Activated CD4-positive, alpha-beta T cell treated with anti-CD3 and anti-CD28 coated beads, Interleukin-2, amount 10 ng/mL, durations not matched to agents 24 days and 14 days (primary cell): ENCODE measurements at regions not wholly inside any gene's neighbourhood (a gene's known extent, or its start where the extent isn't known, plus 50 kb on each side); places are given as distances from the start of the nearest gene placed in this dataset.

Experiments used
- DNase-seq: peaks from one replicate; pipeline ENCODE4 v3.0.0; 2022
- H3K27ac Mint-ChIP-seq: one replicate; pipeline ENCODE4 v1.8.0; 2022; ENCODE audit warnings: mild to moderate bottlenecking, mixed read lengths
- H3K27me3 Mint-ChIP-seq: one replicate; pipeline ENCODE4 v1.8.0; 2022; ENCODE audit warnings: mixed read lengths
- H3K36me3 Mint-ChIP-seq: one replicate; pipeline ENCODE4 v1.8.0; 2022; ENCODE audit warnings: low read depth, mild to moderate bottlenecking, mixed read lengths
- H3K4me1 Mint-ChIP-seq: one replicate; pipeline ENCODE4 v1.8.0; 2021; ENCODE audit warnings: mixed read lengths
- H3K4me3 Mint-ChIP-seq: one replicate; pipeline ENCODE4 v1.8.0; 2022; ENCODE audit warnings: mild to moderate bottlenecking, moderate library complexity, mixed read lengths
- H3K9me3 Mint-ChIP-seq: one replicate; pipeline ENCODE4 v1.8.0; 2021; ENCODE audit warnings: mixed read lengths
- intact Hi-C: fragments of 100-400 bp; cut with micrococcal nuclease; formaldehyde crosslinking; loops from one replicate; pipeline ENCODE4 v1.15.1; 2023

DNA sequence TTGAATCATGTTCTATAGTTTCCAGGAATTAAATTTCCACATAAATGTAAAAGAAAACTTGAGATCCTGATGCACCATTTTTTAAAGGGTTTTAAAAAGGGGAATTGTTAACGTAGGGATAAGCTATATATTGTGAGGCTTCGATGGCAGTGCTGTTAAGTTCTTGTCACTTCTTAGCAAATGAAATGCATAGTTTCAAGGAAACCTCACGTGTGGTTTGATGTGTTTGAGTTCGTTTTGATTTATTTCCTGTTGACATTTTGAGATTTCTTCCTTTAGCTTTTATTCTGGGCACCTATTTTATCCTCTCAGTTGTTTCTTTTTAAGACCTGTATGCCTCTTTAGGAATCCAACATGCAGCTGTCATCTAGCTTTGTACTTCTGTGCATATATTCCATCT, 301.0 kb downstream of the DOCK8 start:
- no peak for DNase-seq
- H3K9me3 Mint-ChIP-seq, result peaks cover 4% of the 10 kb centered on the region
- H3K4me1 Mint-ChIP-seq, result peaks cover 15% of the 10 kb centered on the region
- H3K27ac Mint-ChIP-seq, result no peak overlapping the region
- intact Hi-C loops, result no loop called here
- no peak overlapping the region for H3K4me3 Mint-ChIP-seq
- H3K27me3 Mint-ChIP-seq, result peaks cover 8% of the 10 kb centered on the region
- H3K36me3 Mint-ChIP-seq, result no peaks in the 10 kb centered on the region

GRCh38 chr9:517993-518392, 303.3 kb downstream of the DOCK8 start:
- no peaks in the 10 kb centered on the region for H3K36me3 Mint-ChIP-seq
- peaks cover 15% of the 10 kb centered on the region for H3K4me1 Mint-ChIP-seq
- peaks cover 5% of the 10 kb centered on the region for H3K27me3 Mint-ChIP-seq
- no peak overlapping the region for H3K27ac Mint-ChIP-seq
- intact Hi-C loops, result no loop called here
- peaks cover 4% of the 10 kb centered on the region for H3K9me3 Mint-ChIP-seq
- DNase-seq, result no peak
- H3K4me3 Mint-ChIP-seq, result no peak overlapping the region

DNA sequence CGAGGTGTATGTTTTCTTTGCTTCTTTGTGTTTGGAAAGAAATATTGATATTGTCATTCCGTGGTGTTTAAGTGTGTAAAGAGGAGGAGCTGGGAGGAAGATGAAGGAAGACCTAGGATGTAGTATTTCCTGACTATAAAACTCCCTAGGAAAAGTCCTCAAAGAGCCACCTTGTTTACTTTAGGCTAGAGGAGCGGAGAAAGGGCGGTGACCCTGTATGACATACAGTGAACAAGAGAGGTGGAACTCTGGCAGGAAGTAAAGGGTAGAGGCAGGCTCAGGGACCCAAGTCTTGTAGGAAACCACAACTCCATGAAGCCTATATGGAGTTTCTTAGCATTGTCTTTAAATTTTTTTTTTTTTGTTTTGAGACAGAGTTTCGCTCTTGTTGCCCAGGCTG, 303.9 kb downstream of the DOCK8 start:
- H3K4me3 Mint-ChIP-seq, result no peak overlapping the region
- peaks cover 8% of the 10 kb centered on the region for H3K27me3 Mint-ChIP-seq
- H3K36me3 Mint-ChIP-seq, result no peaks in the 10 kb centered on the region
- no peak for DNase-seq
- peaks cover 4% of the 10 kb centered on the region for H3K9me3 Mint-ChIP-seq
- no peak overlapping the region for H3K27ac Mint-ChIP-seq
- H3K4me1 Mint-ChIP-seq, result peaks cover 15% of the 10 kb centered on the region
- intact Hi-C loops, result no loop called here

GRCh38 chr9:519579-519978, 304.9 kb downstream of the DOCK8 start:
- intact Hi-C loops, result no loop called here
- DNase-seq, result no peak
- Mint-ChIP-seq H3K36me3 (no peaks in the 10 kb centered on the region), H3K4me3 (no peak overlapping the region), H3K4me1 (peaks cover 12% of the 10 kb centered on the region), H3K27ac (no peak overlapping the region), H3K27me3 (peaks cover 5% of the 10 kb centered on the region), H3K9me3 (no peaks in the 10 kb centered on the region)

GRCh38 chr9:520302-520701, 305.6 kb downstream of the DOCK8 start:
- DNase-seq, result no peak
- Mint-ChIP-seq H3K9me3 (no peaks in the 10 kb centered on the region), H3K27ac (no peak overlapping the region), H3K27me3 (peaks cover 5% of the 10 kb centered on the region), H3K36me3 (no peaks in the 10 kb centered on the region), H3K4me1 (peaks cover 12% of the 10 kb centered on the region), H3K4me3 (no peak overlapping the region)
- intact Hi-C loops, result no loop called here

DNA sequence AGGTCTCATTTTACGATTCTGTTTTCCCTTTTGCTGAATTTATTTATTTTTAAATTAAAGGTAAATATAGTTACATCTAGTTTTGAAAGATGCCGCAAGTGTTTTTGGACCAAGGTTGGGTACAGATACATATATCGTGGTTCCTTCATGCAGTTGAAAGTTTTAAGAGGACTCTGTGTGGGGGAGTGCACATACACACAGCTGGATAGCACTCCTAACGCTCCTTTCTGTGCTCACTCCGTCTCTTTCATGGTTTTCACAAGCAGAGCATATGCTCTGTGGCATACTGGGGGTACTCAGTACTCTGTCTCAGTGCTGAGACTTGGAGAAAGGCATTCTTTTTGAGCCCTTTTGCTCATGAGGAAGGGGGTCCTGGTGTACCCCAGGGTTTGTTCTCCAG, 307.5 kb downstream of the DOCK8 start:
- Mint-ChIP-seq H3K27ac (no peak overlapping the region), H3K4me1 (no peaks in the 10 kb centered on the region), H3K27me3 (peaks cover 5% of the 10 kb centered on the region), H3K9me3 (no peaks in the 10 kb centered on the region), H3K36me3 (no peaks in the 10 kb centered on the region), H3K4me3 (no peak overlapping the region)
- no peak for DNase-seq
- intact Hi-C loops, result no loop called here

- Mint-ChIP-seq H3K4me3 (no peak overlapping the region), H3K36me3 (no peaks in the 10 kb centered on the region), H3K27me3 (peaks cover 5% of the 10 kb centered on the region), H3K4me1 (no peaks in the 10 kb centered on the region), H3K9me3 (no peaks in the 10 kb centered on the region), H3K27ac (no peak overlapping the region)
- intact Hi-C loops, result no loop called here
- DNase-seq, result no peak
Observed at GRCh38 chr9:522658-523057, 308.0 kb downstream of the DOCK8 start.

DNA sequence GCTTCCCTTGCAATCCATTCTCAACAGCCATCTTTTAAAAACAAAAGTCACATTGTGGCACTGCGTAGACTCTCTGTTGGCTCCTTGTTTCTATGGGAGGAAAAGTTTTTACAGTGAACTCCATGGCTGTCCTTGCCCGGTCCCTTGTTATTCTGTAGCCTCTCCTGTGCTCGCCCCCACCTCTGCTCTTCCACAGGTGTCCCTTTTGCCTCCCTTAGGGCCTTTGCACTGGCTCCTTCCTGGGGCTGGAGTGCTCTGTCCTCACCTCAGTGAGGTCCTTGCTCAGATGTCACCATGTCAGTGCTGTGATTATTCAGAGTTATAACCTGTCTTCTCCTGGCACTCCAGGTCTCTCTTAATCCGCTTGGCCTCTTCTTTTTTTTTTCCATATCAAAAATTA, 308.8 kb downstream of the DOCK8 start:
- no peaks in the 10 kb centered on the region for H3K36me3 Mint-ChIP-seq
- H3K27me3 Mint-ChIP-seq, result peaks cover 5% of the 10 kb centered on the region
- H3K27ac Mint-ChIP-seq, result no peak overlapping the region
- DNase-seq, result no peak
- H3K4me3 Mint-ChIP-seq, result no peak overlapping the region
- intact Hi-C loops, result no loop called here
- H3K4me1 Mint-ChIP-seq, result no peaks in the 10 kb centered on the region
- H3K9me3 Mint-ChIP-seq, result no peaks in the 10 kb centered on the region

- Mint-ChIP-seq H3K36me3 (no peaks in the 10 kb centered on the region), H3K9me3 (no peaks in the 10 kb centered on the region), H3K4me3 (no peak overlapping the region), H3K27me3 (peaks cover 5% of the 10 kb centered on the region), H3K4me1 (no peaks in the 10 kb centered on the region), H3K27ac (no peak overlapping the region)
- intact Hi-C loops, result no loop called here
- no peak for DNase-seq
Observed at GRCh38 chr9:524008-524407, 309.3 kb downstream of the DOCK8 start.

GRCh38 chr9:526904-527591, 312.4 kb downstream of the DOCK8 start:
- intact Hi-C loops, result no loop called here
- Mint-ChIP-seq H3K4me1 (no peaks in the 10 kb centered on the region), H3K27ac (no peak overlapping the region), H3K27me3 (peaks cover 7% of the 10 kb centered on the region), H3K36me3 (no peaks in the 10 kb centered on the region), H3K9me3 (no peaks in the 10 kb centered on the region), H3K4me3 (no peak overlapping the region)
- no peak for DNase-seq

DNA sequence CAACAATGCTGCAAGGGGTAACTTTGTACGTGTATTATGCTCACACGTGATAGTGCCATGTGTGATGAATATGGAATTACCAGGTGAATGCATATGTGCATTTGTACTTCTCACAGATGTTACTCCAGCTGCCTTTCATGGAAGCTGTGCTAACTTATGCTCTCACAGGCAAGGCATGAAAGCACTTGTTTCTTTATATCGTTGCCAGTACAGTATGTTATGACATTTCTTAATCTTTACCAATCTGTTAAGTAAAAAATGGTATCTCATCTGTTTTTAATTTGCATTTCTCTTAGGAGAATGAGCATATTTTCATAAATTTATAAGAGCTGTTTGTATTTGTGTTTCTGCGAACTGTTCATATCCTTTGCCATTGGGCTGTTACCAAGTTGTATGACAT, 311.8 kb upstream of the DMRT1 start:
- Mint-ChIP-seq H3K4me1 (no peaks in the 10 kb centered on the region), H3K4me3 (no peak overlapping the region), H3K27ac (no peak overlapping the region), H3K36me3 (no peaks in the 10 kb centered on the region), H3K9me3 (no peaks in the 10 kb centered on the region), H3K27me3 (peaks cover 2% of the 10 kb centered on the region)
- DNase-seq, result no peak
- intact Hi-C loops, result no loop called here

DNA sequence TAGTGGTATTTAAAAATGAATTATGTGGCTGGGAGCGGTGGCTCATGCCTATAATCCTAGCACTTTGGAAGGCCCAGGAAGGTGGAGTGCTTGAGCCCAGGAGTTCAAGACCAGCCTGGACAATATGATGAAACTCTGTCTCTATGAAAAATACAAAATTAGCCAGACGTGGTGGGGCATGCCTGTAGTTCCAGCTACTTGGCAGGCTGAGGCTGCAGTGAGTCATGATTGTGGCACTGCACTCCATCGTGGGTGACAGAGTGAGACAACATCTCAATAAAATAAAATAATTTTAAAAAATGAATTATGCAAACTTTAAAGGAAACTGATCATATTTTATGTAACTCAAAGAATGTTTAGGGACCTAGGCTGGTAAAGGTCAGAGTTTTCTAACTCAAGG, 310.8 kb upstream of the DMRT1 start:
- Mint-ChIP-seq H3K27me3 (peaks cover 2% of the 10 kb centered on the region), H3K9me3 (no peaks in the 10 kb centered on the region)

DNA sequence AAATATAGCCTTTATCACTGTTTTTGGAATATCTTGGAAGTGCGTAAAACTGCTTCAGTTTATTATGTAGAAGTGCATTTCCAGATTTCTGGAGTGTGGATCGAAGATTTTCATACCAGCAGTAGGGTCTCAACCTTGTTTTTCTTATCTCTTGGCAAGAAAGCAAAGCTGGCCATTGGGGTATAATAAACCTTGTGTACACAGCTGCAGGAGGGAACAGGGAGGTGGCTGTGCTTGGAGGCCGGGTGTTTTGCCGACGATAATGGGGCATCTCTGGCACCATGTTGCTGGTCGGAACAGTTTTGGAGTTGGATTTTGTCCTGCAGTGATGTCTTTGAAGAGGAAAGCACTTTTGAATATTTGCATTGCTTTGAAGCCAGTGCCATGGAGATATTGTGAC, 308.8 kb upstream of the DMRT1 start:
- peaks cover 2% of the 10 kb centered on the region for H3K27me3 Mint-ChIP-seq
- no peak overlapping the region for H3K4me3 Mint-ChIP-seq
- DNase-seq, result no peak
- intact Hi-C loops, result no loop called here
- no peaks in the 10 kb centered on the region for H3K9me3 Mint-ChIP-seq
- peaks cover 5% of the 10 kb centered on the region for H3K4me1 Mint-ChIP-seq
- no peaks in the 10 kb centered on the region for H3K36me3 Mint-ChIP-seq
- no peak overlapping the region for H3K27ac Mint-ChIP-seq

More for the DNA sequence above, 310.8 kb upstream of the DMRT1 start:
- intact Hi-C loops, result no loop called here
- DNase-seq, result no peak
- H3K4me3 Mint-ChIP-seq, result no peak overlapping the region
- H3K36me3 Mint-ChIP-seq, result no peaks in the 10 kb centered on the region
- H3K27ac Mint-ChIP-seq, result no peak overlapping the region
- H3K4me1 Mint-ChIP-seq, result no peaks in the 10 kb centered on the region

GRCh38 chr9:534886-535285, 306.6 kb upstream of the DMRT1 start:
- intact Hi-C loops, result no loop called here
- H3K27ac Mint-ChIP-seq, result no peak overlapping the region
- H3K27me3 Mint-ChIP-seq, result peaks cover 2% of the 10 kb centered on the region
- no peaks in the 10 kb centered on the region for H3K9me3 Mint-ChIP-seq
- DNase-seq, result no peak
- H3K4me3 Mint-ChIP-seq, result no peak overlapping the region
- H3K4me1 Mint-ChIP-seq, result peaks cover 5% of the 10 kb centered on the region
- no peaks in the 10 kb centered on the region for H3K36me3 Mint-ChIP-seq

DNA sequence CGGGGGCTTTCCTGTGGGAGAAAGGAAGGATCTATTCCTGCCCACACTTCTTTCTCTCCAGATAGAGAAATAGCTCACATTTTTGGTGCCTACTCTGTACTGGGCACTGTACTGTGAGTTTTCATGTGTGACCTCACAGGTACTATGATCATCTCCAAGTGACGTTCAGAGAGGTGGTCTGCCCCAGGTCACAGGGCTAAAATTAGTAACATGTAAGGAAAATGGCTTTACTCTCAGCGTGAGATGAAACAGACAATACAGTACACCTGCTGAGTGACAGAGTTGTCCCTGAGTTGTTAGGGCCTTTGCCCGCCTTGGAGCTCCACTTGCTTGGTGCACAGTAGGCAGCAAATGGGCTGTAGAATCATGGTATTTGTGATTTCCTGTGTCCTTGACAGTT, 306.1 kb upstream of the DMRT1 start:
- Mint-ChIP-seq H3K9me3 (no peaks in the 10 kb centered on the region), H3K27ac (no peak overlapping the region), H3K4me1 (peaks cover 5% of the 10 kb centered on the region), H3K27me3 (peaks cover 1% of the 10 kb centered on the region), H3K36me3 (no peaks in the 10 kb centered on the region), H3K4me3 (no peak overlapping the region)
- intact Hi-C loops, result no loop called here
- DNase-seq, result no peak
